GM23338 (cell line): ENCODE measurements at regions not wholly inside any gene's neighbourhood (a gene's known extent, or its start where the extent isn't known, plus 50 kb on each side); places are given as distances from the start of the nearest gene placed in this dataset.

Source experiments
- ATAC-seq: fragments of 200-7000 bp; cut with Tn5 transposase; 3 replicates; pipeline ENCODE4 v1.9.1; 2020
- DNase-seq: peaks from one replicate; pipeline ENCODE4 v3.0.0-alpha.2; 2015; ENCODE audit warnings: low spot score
- H2AFZ ChIP-seq: fragments of 200-600 bp; sonication (generic); 2 replicates; pipeline ENCODE4 v1.8.0; 2016; ENCODE audit warnings: antibody characterized with exemption, mild to moderate bottlenecking, moderate library complexity
- H3F3A ChIP-seq: fragments of 200-600 bp; sonication (generic); replicated peaks from 2 replicates; pipeline ENCODE4 v1.8.0; 2017; ENCODE audit warnings: antibody characterized with exemption, mixed run types, low read depth
- H3K27ac ChIP-seq: fragments of 200-600 bp; sonication (generic); 2 replicates; pipeline ENCODE4 v1.6.1; 2016; ENCODE audit warnings: low read depth
- H3K27me3 ChIP-seq: fragments of 200-600 bp; sonication (generic); 2 replicates; pipeline ENCODE4 v1.8.0; 2016; ENCODE audit warnings: mild to moderate bottlenecking, mixed run types, moderate library complexity; ENCODE audit not compliant: insufficient read depth
- H3K36me3 ChIP-seq: fragments of 200-600 bp; sonication (generic); 2 replicates; pipeline ENCODE4 v1.8.0; 2016; ENCODE audit warnings: mild to moderate bottlenecking; ENCODE audit not compliant: insufficient read depth
- H3K4me1 ChIP-seq: fragments of 200-600 bp; sonication (generic); 2 replicates; pipeline ENCODE4 v1.8.0; 2016; ENCODE audit warnings: mild to moderate bottlenecking, moderate library complexity; ENCODE audit not compliant: insufficient read depth
- H3K4me2 ChIP-seq: fragments of 200-600 bp; sonication (generic); 2 replicates; pipeline ENCODE4 v1.7.1; 2017; ENCODE audit warnings: mixed run types
- H3K4me3 ChIP-seq: fragments of 200-600 bp; sonication (generic); 2 replicates; pipeline ENCODE4 v1.6.1; 2016; ENCODE audit warnings: mixed run types
- H3K79me2 ChIP-seq: fragments of 200-600 bp; sonication (generic); replicated peaks from 2 replicates; pipeline ENCODE4 v1.8.0; 2017; ENCODE audit warnings: mild to moderate bottlenecking; ENCODE audit not compliant: insufficient read depth
- H3K9me2 ChIP-seq: fragments of 200-600 bp; sonication (generic); 2 replicates; pipeline ENCODE4 v1.8.0; 2017; ENCODE audit not compliant: insufficient read depth
- H4K20me1 ChIP-seq: fragments of 200-600 bp; sonication (generic); replicated peaks from 2 replicates; pipeline ENCODE4 v1.8.0; 2017; ENCODE audit warnings: mild to moderate bottlenecking; ENCODE audit not compliant: insufficient read depth
- H3K27ac Mint-ChIP-seq: 2 replicates; pipeline ENCODE4 v1.8.0; 2020; ENCODE audit warnings: inconsistent platforms, mild to moderate bottlenecking, moderate library complexity, mixed read lengths
- H3K27me3 Mint-ChIP-seq: 3 replicates; pipeline ENCODE4 v1.8.0; 2022; ENCODE audit warnings: low read depth, mild to moderate bottlenecking, moderate library complexity, mixed read lengths, inconsistent platforms; ENCODE audit not compliant: insufficient read depth, poor library complexity
- H3K36me3 Mint-ChIP-seq: 3 replicates; pipeline ENCODE4 v1.8.0; 2021; ENCODE audit warnings: low read depth, mild to moderate bottlenecking, inconsistent platforms, moderate library complexity, mixed read lengths
- H3K4me1 Mint-ChIP-seq: 3 replicates; pipeline ENCODE4 v1.8.0; 2020; ENCODE audit warnings: mild to moderate bottlenecking, inconsistent platforms, mixed read lengths
- H3K4me3 Mint-ChIP-seq: 3 replicates; pipeline ENCODE4 v1.8.0; 2021; ENCODE audit warnings: moderate library complexity, mild to moderate bottlenecking, inconsistent platforms, mixed read lengths
- H3K9me3 Mint-ChIP-seq: 3 replicates; pipeline ENCODE4 v1.8.0; 2020; ENCODE audit warnings: moderate library complexity, mild to moderate bottlenecking, inconsistent platforms, mixed read lengths
- CREB1 ChIP-seq: fragments of 250-450 bp; sonication (Bioruptor Pico); IDR thresholded peaks from 2 replicates; pipeline ENCODE4 v1.5.0; 2020; ENCODE audit warnings: low read depth, mild to moderate bottlenecking, moderate library complexity
- EZH2 ChIP-seq: fragments of 200-600 bp; sonication (generic); IDR thresholded peaks from one replicate; pipeline ENCODE4 v1.8.0; 2017; ENCODE audit warnings: antibody characterized with exemption, mild to moderate bottlenecking, low read depth; ENCODE audit not compliant: unreplicated experiment
- EZH2phosphoT487 ChIP-seq: fragments of 200-600 bp; sonication (generic); IDR thresholded peaks from one replicate; pipeline ENCODE4 v1.8.1; 2018; ENCODE audit warnings: antibody characterized with exemption; ENCODE audit not compliant: unreplicated experiment
- JUNB ChIP-seq: IDR thresholded peaks from one replicate; pipeline ENCODE4 v1.6.1; 2016; ENCODE audit warnings: antibody characterized with exemption; ENCODE audit not compliant: unreplicated experiment
- NANOG ChIP-seq: IDR thresholded peaks from 2 replicates; pipeline ENCODE4 v1.6.1; 2016; ENCODE audit warnings: antibody characterized with exemption, borderline replicate concordance
- POLR2AphosphoS5 ChIP-seq: IDR thresholded peaks from 2 replicates; pipeline ENCODE4 v1.6.1; 2016; ENCODE audit warnings: antibody characterized with exemption, low read depth
- STAT1 ChIP-seq: IDR thresholded peaks from one replicate; pipeline ENCODE4 v1.6.1; 2016; ENCODE audit warnings: antibody characterized with exemption; ENCODE audit not compliant: unreplicated experiment
- ZNF114 ChIP-seq: fragments of 250-450 bp; sonication (Bioruptor Pico); IDR thresholded peaks from 2 replicates; pipeline ENCODE4 v1.5.0; 2020; ENCODE audit warnings: mild to moderate bottlenecking, moderate library complexity
- ZNF331 ChIP-seq: fragments of 250-450 bp; sonication (Bioruptor Pico); IDR thresholded peaks from 2 replicates; pipeline ENCODE4 v1.5.0; 2020; ENCODE audit warnings: low read depth, mild to moderate bottlenecking, moderate library complexity
- TF ChIP-seq, protein P1 (sequence below): fragments of 250-450 bp; sonication (Bioruptor Pico); IDR thresholded peaks from 2 replicates; pipeline ENCODE4 v1.5.0; 2020; ENCODE audit warnings: mild to moderate bottlenecking, moderate library complexity
- TF ChIP-seq, protein P2 (sequence below): IDR thresholded peaks from 2 replicates; pipeline ENCODE4 v1.6.1; 2016; ENCODE audit warnings: antibody characterized with exemption
- TF ChIP-seq, protein P3 (sequence below): IDR thresholded peaks from one replicate; pipeline ENCODE4 v1.6.1; 2018; ENCODE audit warnings: antibody characterized with exemption; ENCODE audit not compliant: unreplicated experiment
- TF ChIP-seq, protein P4 (sequence below), 2 experiments: fragments of 200-600 bp in 1 of 2; sonication (generic) in 1 of 2; conservative IDR thresholded peaks; 2 replicates each; pipeline versions ENCODE4 v1.5.1 to v1.6.1; 2016 to 2017; ENCODE audit warnings: antibody characterized with exemption in 2 of 2, low read depth in 2 of 2, mild to moderate bottlenecking in 2 of 2, moderate library complexity in 1 of 2

DNA sequence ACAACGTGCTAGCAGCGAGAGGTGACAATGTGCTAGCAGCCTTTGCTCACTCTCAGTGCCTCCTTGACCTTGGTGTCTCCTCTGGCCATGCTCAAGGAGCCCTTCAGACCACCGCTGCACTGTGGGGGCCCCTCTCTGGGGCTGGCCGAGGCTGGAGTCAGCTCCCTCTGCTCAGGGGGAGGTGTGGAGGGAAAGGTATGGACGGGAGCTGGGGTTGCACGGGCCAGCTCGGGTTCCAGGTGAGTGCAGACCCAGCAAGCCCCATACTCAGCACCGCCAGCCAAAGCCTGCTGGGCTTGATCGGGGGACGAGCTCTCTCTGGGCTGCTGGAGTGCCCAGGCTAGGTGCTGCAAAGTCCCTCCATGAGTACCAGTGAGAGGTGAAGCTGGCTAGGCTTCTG lies 180.2 kb downstream of the TRIM36 start:
- peaks cover 14% of the 10 kb centered on the region for H3K9me3 Mint-ChIP-seq
- H3K36me3 Mint-ChIP-seq: peaks cover 2% of the 10 kb centered on the region; the same call in 1 of the 3 replicates
- no peak for DNase-seq
- no peaks in the 10 kb centered on the region for H4K20me1 ChIP-seq
- no peak overlapping the region for H3K27ac Mint-ChIP-seq
- H3K27me3 ChIP-seq: no peaks in the 10 kb centered on the region
- peaks cover 9% of the 10 kb centered on the region for H3K27me3 Mint-ChIP-seq
- peak overlapping the region; percentile 74 for H2AFZ ChIP-seq
- H3K4me1 ChIP-seq: no peaks in the 10 kb centered on the region
- no peak for ATAC-seq
- peaks cover 3% of the 10 kb centered on the region; the same call in 1 of the 2 replicates for H3K9me2 ChIP-seq
- H3K79me2 ChIP-seq: no peaks in the 10 kb centered on the region
- no peak overlapping the region for H3K4me2 ChIP-seq
- TF ChIP-seq, protein P1, sequence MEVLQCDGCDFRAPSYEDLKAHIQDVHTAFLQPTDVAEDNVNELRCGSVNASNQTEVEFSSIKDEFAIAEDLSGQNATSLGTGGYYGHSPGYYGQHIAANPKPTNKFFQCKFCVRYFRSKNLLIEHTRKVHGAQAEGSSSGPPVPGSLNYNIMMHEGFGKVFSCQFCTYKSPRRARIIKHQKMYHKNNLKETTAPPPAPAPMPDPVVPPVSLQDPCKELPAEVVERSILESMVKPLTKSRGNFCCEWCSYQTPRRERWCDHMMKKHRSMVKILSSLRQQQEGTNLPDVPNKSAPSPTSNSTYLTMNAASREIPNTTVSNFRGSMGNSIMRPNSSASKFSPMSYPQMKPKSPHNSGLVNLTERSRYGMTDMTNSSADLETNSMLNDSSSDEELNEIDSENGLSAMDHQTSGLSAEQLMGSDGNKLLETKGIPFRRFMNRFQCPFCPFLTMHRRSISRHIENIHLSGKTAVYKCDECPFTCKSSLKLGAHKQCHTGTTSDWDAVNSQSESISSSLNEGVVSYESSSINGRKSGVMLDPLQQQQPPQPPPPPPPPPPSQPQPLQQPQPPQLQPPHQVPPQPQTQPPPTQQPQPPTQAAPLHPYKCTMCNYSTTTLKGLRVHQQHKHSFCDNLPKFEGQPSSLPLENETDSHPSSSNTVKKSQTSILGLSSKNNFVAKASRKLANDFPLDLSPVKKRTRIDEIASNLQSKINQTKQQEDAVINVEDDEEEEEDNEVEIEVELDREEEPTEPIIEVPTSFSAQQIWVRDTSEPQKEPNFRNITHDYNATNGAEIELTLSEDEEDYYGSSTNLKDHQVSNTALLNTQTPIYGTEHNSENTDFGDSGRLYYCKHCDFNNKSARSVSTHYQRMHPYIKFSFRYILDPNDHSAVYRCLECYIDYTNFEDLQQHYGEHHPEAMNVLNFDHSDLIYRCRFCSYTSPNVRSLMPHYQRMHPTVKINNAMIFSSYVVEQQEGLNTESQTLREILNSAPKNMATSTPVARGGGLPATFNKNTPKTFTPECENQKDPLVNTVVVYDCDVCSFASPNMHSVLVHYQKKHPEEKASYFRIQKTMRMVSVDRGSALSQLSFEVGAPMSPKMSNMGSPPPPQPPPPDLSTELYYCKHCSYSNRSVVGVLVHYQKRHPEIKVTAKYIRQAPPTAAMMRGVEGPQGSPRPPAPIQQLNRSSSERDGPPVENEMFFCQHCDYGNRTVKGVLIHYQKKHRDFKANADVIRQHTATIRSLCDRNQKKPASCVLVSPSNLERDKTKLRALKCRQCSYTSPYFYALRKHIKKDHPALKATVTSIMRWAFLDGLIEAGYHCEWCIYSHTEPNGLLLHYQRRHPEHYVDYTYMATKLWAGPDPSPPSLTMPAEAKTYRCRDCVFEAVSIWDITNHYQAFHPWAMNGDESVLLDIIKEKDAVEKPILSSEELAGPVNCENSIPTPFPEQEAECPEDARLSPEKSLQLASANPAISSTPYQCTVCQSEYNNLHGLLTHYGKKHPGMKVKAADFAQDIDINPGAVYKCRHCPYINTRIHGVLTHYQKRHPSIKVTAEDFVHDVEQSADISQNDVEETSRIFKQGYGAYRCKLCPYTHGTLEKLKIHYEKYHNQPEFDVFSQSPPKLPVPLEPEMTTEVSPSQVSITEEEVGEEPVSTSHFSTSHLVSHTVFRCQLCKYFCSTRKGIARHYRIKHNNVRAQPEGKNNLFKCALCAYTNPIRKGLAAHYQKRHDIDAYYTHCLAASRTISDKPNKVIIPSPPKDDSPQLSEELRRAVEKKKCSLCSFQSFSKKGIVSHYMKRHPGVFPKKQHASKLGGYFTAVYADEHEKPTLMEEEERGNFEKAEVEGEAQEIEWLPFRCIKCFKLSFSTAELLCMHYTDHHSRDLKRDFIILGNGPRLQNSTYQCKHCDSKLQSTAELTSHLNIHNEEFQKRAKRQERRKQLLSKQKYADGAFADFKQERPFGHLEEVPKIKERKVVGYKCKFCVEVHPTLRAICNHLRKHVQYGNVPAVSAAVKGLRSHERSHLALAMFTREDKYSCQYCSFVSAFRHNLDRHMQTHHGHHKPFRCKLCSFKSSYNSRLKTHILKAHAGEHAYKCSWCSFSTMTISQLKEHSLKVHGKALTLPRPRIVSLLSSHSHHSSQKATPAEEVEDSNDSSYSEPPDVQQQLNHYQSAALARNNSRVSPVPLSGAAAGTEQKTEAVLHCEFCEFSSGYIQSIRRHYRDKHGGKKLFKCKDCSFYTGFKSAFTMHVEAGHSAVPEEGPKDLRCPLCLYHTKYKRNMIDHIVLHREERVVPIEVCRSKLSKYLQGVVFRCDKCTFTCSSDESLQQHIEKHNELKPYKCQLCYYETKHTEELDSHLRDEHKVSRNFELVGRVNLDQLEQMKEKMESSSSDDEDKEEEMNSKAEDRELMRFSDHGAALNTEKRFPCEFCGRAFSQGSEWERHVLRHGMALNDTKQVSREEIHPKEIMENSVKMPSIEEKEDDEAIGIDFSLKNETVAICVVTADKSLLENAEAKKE (CRISPR knock-in tag): no peak
- TF ChIP-seq JUNB (no peak), POLR2AphosphoS5 (no peak), ZNF331 (no peak), CREB1 (no peak), NANOG (no peak), ZNF114 (CRISPR knock-in tag) (no peak), STAT1 (no peak), EZH2phosphoT487 (no peak), EZH2 (no peak)
- TF ChIP-seq, protein P2, sequence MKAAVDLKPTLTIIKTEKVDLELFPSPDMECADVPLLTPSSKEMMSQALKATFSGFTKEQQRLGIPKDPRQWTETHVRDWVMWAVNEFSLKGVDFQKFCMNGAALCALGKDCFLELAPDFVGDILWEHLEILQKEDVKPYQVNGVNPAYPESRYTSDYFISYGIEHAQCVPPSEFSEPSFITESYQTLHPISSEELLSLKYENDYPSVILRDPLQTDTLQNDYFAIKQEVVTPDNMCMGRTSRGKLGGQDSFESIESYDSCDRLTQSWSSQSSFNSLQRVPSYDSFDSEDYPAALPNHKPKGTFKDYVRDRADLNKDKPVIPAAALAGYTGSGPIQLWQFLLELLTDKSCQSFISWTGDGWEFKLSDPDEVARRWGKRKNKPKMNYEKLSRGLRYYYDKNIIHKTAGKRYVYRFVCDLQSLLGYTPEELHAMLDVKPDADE: no peak
- TF ChIP-seq, protein P3, sequence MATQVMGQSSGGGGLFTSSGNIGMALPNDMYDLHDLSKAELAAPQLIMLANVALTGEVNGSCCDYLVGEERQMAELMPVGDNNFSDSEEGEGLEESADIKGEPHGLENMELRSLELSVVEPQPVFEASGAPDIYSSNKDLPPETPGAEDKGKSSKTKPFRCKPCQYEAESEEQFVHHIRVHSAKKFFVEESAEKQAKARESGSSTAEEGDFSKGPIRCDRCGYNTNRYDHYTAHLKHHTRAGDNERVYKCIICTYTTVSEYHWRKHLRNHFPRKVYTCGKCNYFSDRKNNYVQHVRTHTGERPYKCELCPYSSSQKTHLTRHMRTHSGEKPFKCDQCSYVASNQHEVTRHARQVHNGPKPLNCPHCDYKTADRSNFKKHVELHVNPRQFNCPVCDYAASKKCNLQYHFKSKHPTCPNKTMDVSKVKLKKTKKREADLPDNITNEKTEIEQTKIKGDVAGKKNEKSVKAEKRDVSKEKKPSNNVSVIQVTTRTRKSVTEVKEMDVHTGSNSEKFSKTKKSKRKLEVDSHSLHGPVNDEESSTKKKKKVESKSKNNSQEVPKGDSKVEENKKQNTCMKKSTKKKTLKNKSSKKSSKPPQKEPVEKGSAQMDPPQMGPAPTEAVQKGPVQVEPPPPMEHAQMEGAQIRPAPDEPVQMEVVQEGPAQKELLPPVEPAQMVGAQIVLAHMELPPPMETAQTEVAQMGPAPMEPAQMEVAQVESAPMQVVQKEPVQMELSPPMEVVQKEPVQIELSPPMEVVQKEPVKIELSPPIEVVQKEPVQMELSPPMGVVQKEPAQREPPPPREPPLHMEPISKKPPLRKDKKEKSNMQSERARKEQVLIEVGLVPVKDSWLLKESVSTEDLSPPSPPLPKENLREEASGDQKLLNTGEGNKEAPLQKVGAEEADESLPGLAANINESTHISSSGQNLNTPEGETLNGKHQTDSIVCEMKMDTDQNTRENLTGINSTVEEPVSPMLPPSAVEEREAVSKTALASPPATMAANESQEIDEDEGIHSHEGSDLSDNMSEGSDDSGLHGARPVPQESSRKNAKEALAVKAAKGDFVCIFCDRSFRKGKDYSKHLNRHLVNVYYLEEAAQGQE: no peak
- TF ChIP-seq, protein P4, sequence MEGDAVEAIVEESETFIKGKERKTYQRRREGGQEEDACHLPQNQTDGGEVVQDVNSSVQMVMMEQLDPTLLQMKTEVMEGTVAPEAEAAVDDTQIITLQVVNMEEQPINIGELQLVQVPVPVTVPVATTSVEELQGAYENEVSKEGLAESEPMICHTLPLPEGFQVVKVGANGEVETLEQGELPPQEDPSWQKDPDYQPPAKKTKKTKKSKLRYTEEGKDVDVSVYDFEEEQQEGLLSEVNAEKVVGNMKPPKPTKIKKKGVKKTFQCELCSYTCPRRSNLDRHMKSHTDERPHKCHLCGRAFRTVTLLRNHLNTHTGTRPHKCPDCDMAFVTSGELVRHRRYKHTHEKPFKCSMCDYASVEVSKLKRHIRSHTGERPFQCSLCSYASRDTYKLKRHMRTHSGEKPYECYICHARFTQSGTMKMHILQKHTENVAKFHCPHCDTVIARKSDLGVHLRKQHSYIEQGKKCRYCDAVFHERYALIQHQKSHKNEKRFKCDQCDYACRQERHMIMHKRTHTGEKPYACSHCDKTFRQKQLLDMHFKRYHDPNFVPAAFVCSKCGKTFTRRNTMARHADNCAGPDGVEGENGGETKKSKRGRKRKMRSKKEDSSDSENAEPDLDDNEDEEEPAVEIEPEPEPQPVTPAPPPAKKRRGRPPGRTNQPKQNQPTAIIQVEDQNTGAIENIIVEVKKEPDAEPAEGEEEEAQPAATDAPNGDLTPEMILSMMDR (conservative IDR thresholded peaks at IDR 0.05; ENCODE audit: low read depth in 2 of 2): no peak
- no peaks in the 10 kb centered on the region; the same call in 1 of the 2 replicates for H3K36me3 ChIP-seq
- H3K4me3 Mint-ChIP-seq: no peak overlapping the region
- no peak overlapping the region for H3K4me3 ChIP-seq
- H3K4me1 Mint-ChIP-seq: peaks cover 5% of the 10 kb centered on the region
- H3F3A ChIP-seq: no peaks in the 10 kb centered on the region
- no peak overlapping the region for H3K27ac ChIP-seq
